MCF 10A (cell line): ENCODE measurements at regions not wholly inside any gene's neighbourhood (a gene's known extent, or its start where the extent isn't known, plus 50 kb on each side); places are given as distances from the start of the nearest gene placed in this dataset.

Source experiments
- BruUV-seq: library from RNA; stranded (reverse); fragments of 400-500 nt; replicated peaks from 2 replicates; lab custom pipeline; 2021; lab: Mats Ljungman, UMichigan
- CTCF ChIA-PET: fragments of 300-600 bp; sonication (Branson Sonifier 250); formaldehyde crosslinking; extraction: SDS; loops from one replicate; lab custom pipeline; 2021; ENCODE audit warnings: antibody characterized with exemption, inconsistent platforms; lab: Yijun Ruan, JAX
- POLR2A ChIA-PET: fragments of 300-600, 350-650 bp; sonication (Branson Sonifier 250); formaldehyde crosslinking; extraction: SDS; loops from one replicate; lab custom pipeline; 2020; ENCODE audit warnings: antibody characterized with exemption, inconsistent platforms; lab: Yijun Ruan, JAX
- DNase-seq: peaks from one replicate; pipeline ENCODE4 v3.0.0-alpha.2; 2018; ENCODE audit not compliant: unreplicated experiment
- H3K27ac Mint-ChIP-seq: one replicate; pipeline ENCODE4 v1.8.0; 2022; ENCODE audit warnings: mild to moderate bottlenecking, low read depth, mixed read lengths; ENCODE audit not compliant: unreplicated experiment
- H3K27me3 Mint-ChIP-seq: one replicate; pipeline ENCODE4 v1.8.0; 2022; ENCODE audit warnings: mixed read lengths; ENCODE audit not compliant: insufficient read depth, unreplicated experiment
- H3K36me3 Mint-ChIP-seq: one replicate; pipeline ENCODE4 v1.8.0; 2022; ENCODE audit warnings: mild to moderate bottlenecking, moderate library complexity, mixed read lengths; ENCODE audit not compliant: insufficient read depth, unreplicated experiment
- H3K4me1 Mint-ChIP-seq: one replicate; pipeline ENCODE4 v1.8.0; 2022; ENCODE audit warnings: mixed read lengths; ENCODE audit not compliant: insufficient read depth, unreplicated experiment
- H3K4me3 Mint-ChIP-seq: one replicate; pipeline ENCODE4 v1.8.0; 2022; ENCODE audit warnings: mild to moderate bottlenecking, moderate library complexity, mixed read lengths; ENCODE audit not compliant: unreplicated experiment
- H3K9me3 Mint-ChIP-seq: one replicate; pipeline ENCODE4 v1.8.0; 2022; ENCODE audit warnings: mixed read lengths; ENCODE audit not compliant: unreplicated experiment
- CTCF ChIP-seq: fragments of 200-600 bp; IDR thresholded peaks from one replicate; pipeline ENCODE4 v1.8.0; 2022; ENCODE audit warnings: antibody characterized with exemption, mild to moderate bottlenecking; ENCODE audit not compliant: unreplicated experiment
- intact Hi-C: fragments of 100-400 bp; cut with micrococcal nuclease; formaldehyde crosslinking; loops from 2 replicates; pipeline ENCODE4 v1.14.1; 2022

- no TSS peak for BruUV-seq
- Mint-ChIP-seq H3K27ac (no peak overlapping the region), H3K4me1 (no peaks in the 10 kb centered on the region), H3K9me3 (no peaks in the 10 kb centered on the region), H3K4me3 (no peak overlapping the region), H3K36me3 (no peaks in the 10 kb centered on the region), H3K27me3 (no peaks in the 10 kb centered on the region)
- DNase-seq, result no peak
- ChIA-PET POLR2A (no interaction called here), CTCF (interaction anchor here (0.6 kb wide), 1 partner anchor 23 kb away, joined by 3 read pairs; no protein-coding TSS in a partner anchor)
- intact Hi-C loops, result loop anchor here (5.0 kb wide), 1 partner anchor 394 kb away; no protein-coding TSS in a partner anchor
- no peak for TF ChIP-seq CTCF
Observed at GRCh38 chr13:111461445-111462149, 141.2 kb downstream of the TEX29 start.

GRCh38 chr13:111462221-111462764, 141.9 kb downstream of the TEX29 start:
- no peak for TF ChIP-seq CTCF
- CTCF ChIA-PET, result interaction anchor here (0.6 to 1.4 kb wide), 3 partner anchors 23 to 958 kb away, joined by 3 to 5 read pairs (median 4); no protein-coding TSS in a partner anchor
- no TSS peak for BruUV-seq
- no peak for DNase-seq
- H3K27ac Mint-ChIP-seq, result no peak overlapping the region
- no peaks in the 10 kb centered on the region for H3K27me3 Mint-ChIP-seq
- no peaks in the 10 kb centered on the region for H3K4me1 Mint-ChIP-seq
- H3K36me3 Mint-ChIP-seq, result no peaks in the 10 kb centered on the region
- intact Hi-C loops, result loop anchor here (5.0 kb wide), 1 partner anchor 395 kb away; no protein-coding TSS in a partner anchor
- H3K9me3 Mint-ChIP-seq, result peaks cover under 1% of the 10 kb centered on the region
- H3K4me3 Mint-ChIP-seq, result no peak overlapping the region
- POLR2A ChIA-PET, result no interaction called here

GRCh38 chr13:111462944-111463343, 142.5 kb downstream of the TEX29 start:
- no peak overlapping the region for H3K27ac Mint-ChIP-seq
- ChIA-PET POLR2A (no interaction called here), CTCF (interaction anchor here (0.6 to 1.4 kb wide), 2 partner anchors 34 to 957 kb away, joined by 4 to 5 read pairs; no protein-coding TSS in a partner anchor)
- H3K4me3 Mint-ChIP-seq, result no peak overlapping the region
- intact Hi-C loops, result loop anchor here (5.0 kb wide), 1 partner anchor 396 kb away; no protein-coding TSS in a partner anchor
- BruUV-seq, result no TSS peak
- H3K27me3 Mint-ChIP-seq, result no peaks in the 10 kb centered on the region
- no peak for TF ChIP-seq CTCF
- no peaks in the 10 kb centered on the region for H3K4me1 Mint-ChIP-seq
- H3K36me3 Mint-ChIP-seq, result no peaks in the 10 kb centered on the region
- DNase-seq, result no peak
- H3K9me3 Mint-ChIP-seq, result peaks cover 7% of the 10 kb centered on the region

DNA sequence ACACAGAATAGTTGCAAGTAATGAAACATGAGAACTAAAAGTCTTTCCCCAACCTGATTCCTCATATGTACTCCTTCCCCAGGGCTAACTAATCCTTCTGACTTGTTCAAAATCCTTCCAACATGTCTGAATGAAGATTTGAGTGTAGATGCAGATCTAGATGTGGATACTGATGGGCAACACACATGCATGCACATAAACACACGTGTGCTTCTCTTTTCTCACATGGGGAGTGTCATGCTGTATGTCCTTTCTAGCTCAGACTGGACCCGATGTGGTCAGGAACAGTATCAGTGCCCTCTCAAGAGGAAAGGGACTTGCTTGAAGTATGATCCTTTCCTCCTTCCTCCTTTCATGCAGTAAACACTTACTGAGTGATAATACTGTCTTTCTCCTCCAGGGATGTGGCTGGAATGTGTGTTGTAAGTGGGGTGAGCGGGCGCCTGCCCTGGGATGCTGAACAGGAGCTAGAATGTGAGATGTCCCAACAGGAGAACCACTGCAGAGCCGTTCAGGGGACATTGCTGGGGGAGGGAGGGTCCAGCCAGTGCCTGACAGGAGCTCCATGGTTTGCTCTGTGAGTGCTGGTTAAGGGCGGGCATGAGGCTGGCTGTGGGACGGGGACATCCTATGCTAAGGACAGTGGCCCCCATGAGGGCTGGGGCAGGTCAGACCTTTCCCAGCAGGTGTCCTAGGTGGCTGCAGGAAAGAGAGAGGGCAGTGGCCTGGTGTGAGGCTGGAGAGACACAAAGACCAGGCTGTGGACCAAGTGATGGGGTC, 146.9 kb downstream of the TEX29 start:
- Mint-ChIP-seq H3K4me3 (no peak overlapping the region), H3K4me1 (no peaks in the 10 kb centered on the region), H3K9me3 (peaks cover 9% of the 10 kb centered on the region), H3K27me3 (no peaks in the 10 kb centered on the region), H3K27ac (no peak overlapping the region), H3K36me3 (no peaks in the 10 kb centered on the region)
- intact Hi-C loops, result no loop called here
- no peak for DNase-seq
- TF ChIP-seq CTCF, result no peak
- ChIA-PET POLR2A (interaction anchor here (0.6 kb wide), 1 partner anchor 522 kb away, joined by 3 read pairs; no protein-coding TSS in a partner anchor), CTCF (no interaction called here)
- BruUV-seq, result no TSS peak
